Breast epithelium (tissue), 3 donors: ENCODE measurements at regions not wholly inside any gene's neighbourhood (a gene's known extent, or its start where the extent isn't known, plus 50 kb on each side); places are given as distances from the start of the nearest gene placed in this dataset.

Experiments
- CTCF ChIP-seq, 3 donors: fragments of 450-650 bp; IDR thresholded peaks; one replicate each; pipeline ENCODE4 v1.5.1; 2016 to 2017; ENCODE audit warnings: antibody characterized with exemption in 3 of 3, mild to moderate bottlenecking in 3 of 3, moderate library complexity in 3 of 3
- POLR2A ChIP-seq: fragments of 450-650 bp; IDR thresholded peaks from one replicate; pipeline ENCODE4 v1.6.1; 2016; ENCODE audit warnings: antibody characterized with exemption, mild to moderate bottlenecking, moderate library complexity
- POLR2AphosphoS5 ChIP-seq, 3 donors: sonication (generic); formaldehyde crosslinking; IDR thresholded peaks; one replicate each; pipeline ENCODE4 v1.6.1; 2017; ENCODE audit warnings: antibody characterized with exemption in 3 of 3

- TF ChIP-seq CTCF (IDR thresholded peaks at IDR 0.05) (no peak), POLR2AphosphoS5 (IDR thresholded peaks at IDR 0.05) (no peak), POLR2A (no peak)
Observed at GRCh38 chr19:30783212-30783611, 411.0 kb downstream of the ZNF536 start.
